Kidney glomerular epithelial cell (primary cell): ENCODE measurements at regions not wholly inside any gene's neighbourhood (a gene's known extent, or its start where the extent isn't known, plus 50 kb on each side); places are given as distances from the start of the nearest gene placed in this dataset.
"Not testable (repeated sequence)": the region's sequence is repeated elsewhere in the genome, so short reads cannot be mapped to it uniquely, and the experiment has no call there.

Experiments
- DNase-seq: peaks from one replicate; lab custom pipeline; 2025; lab: John Stamatoyannopoulos, UW

- no peak for DNase-seq
Measured at GRCh38 chr3:18734309-18734708, 309.2 kb upstream of the SATB1 start.

- DNase-seq, result no peak
Measured at GRCh38 chr3:18732474-18732873, 307.3 kb upstream of the SATB1 start.

GRCh38 chr3:18730491-18730890, 305.4 kb upstream of the SATB1 start:
- DNase-seq, result no peak

- DNase-seq, result no peak
Measured at GRCh38 chr3:18729671-18730070, 304.5 kb upstream of the SATB1 start.

GRCh38 chr3:18725668-18726407, 300.7 kb upstream of the SATB1 start:
- DNase-seq, result no peak

GRCh38 chr3:18724456-18724855, 299.3 kb upstream of the SATB1 start:
- no peak for DNase-seq

GRCh38 chr3:18723206-18723810, 298.2 kb upstream of the SATB1 start:
- no peak for DNase-seq

- no peak for DNase-seq
Measured at GRCh38 chr3:18720543-18720942, 295.4 kb upstream of the SATB1 start.

- no peak for DNase-seq
Measured at GRCh38 chr3:18717598-18717997, 292.5 kb upstream of the SATB1 start.

GRCh38 chr3:18716821-18717220, 291.7 kb upstream of the SATB1 start:
- no peak for DNase-seq

GRCh38 chr3:18716101-18716500, 291.0 kb upstream of the SATB1 start:
- DNase-seq, result no peak

GRCh38 chr3:18715208-18715607, 290.1 kb upstream of the SATB1 start:
- no peak for DNase-seq

GRCh38 chr3:18713577-18713951, 288.4 kb upstream of the SATB1 start:
- DNase-seq, result no peak

- no peak for DNase-seq
Measured at GRCh38 chr3:18712713-18713576, 287.8 kb upstream of the SATB1 start.

GRCh38 chr3:18704326-18704725, 279.2 kb upstream of the SATB1 start:
- DNase-seq, result no peak

- no peak for DNase-seq
Measured at GRCh38 chr3:18703798-18704197, 278.7 kb upstream of the SATB1 start.

- not testable (repeated sequence) for DNase-seq
Measured at GRCh38 chr3:18693588-18694329, 268.6 kb upstream of the SATB1 start.

- DNase-seq, result no peak
Measured at GRCh38 chr3:18687286-18687685, 262.1 kb upstream of the SATB1 start.

- DNase-seq, result no peak
Measured at GRCh38 chr3:18683900-18684299, 258.8 kb upstream of the SATB1 start.

- DNase-seq, result no peak
Measured at GRCh38 chr3:18681818-18682345, 256.7 kb upstream of the SATB1 start.

GRCh38 chr3:18680758-18681157, 255.6 kb upstream of the SATB1 start:
- no peak for DNase-seq

GRCh38 chr3:18679238-18679637, 254.1 kb upstream of the SATB1 start:
- DNase-seq, result no peak
